ENCODE measurements at regions not wholly inside any gene's neighbourhood (a gene's known extent, or its start where the extent isn't known, plus 50 kb on each side); places are given as distances from the start of the nearest gene placed in this dataset.

DNA sequence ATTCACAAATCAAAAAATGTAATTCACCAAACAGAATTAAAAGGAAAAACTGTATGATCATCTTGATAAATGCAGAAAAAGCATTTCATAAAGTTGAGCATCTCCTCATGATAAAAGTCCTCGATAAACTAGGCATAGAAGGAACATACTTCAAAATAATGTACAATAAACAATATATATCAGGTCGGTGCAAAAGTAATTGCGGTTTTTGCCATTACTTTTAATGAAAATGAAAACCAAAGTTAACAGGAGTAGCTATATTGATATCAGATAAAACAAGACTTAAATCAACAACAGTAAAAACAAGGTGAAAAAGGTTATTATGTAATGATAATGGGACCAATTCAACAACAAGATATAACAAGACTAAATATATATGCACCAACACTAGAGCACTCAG, 372.1 kb downstream of the RAB28 start:
- Mint-ChIP-seq H3K27me3 (no peaks in the 10 kb centered on the region), H3K36me3 (peaks cover 24% of the 10 kb centered on the region)
- no peak for ATAC-seq

DNA sequence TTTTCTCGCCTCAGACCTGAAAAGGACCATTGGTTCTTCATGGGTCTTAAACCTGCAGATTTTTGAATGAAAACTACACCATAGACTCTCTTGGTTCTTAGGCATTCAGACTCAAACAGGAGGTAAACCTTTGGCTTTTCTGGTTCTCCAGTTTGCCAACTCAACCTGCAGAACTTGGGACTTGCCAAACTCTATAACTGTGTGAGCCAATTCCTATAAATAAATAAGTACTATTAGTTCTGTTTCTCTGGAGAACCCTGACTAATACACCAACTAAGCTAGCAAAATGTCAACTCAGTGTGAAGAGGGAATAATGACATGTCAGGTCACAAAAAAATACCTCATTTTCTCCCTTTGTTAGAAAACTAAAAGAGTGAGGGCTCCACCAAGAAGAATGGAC, 374.6 kb downstream of the RAB28 start:
- Mint-ChIP-seq H3K9me3 (peaks cover 15% of the 10 kb centered on the region), H3K4me1 (ENCODE audit: low read depth in 2 of 2) (no peaks in the 10 kb centered on the region), H3K4me3 (no peak overlapping the region), H3K27ac (no peak overlapping the region), H3K27me3 (no peaks in the 10 kb centered on the region), H3K36me3 (peaks cover 28% of the 10 kb centered on the region)
- no peak for DNase-seq (ENCODE audit: low spot score)
- no peak for ATAC-seq

More for the DNA sequence above, 372.1 kb downstream of the RAB28 start:
- Mint-ChIP-seq H3K4me3 (no peak overlapping the region), H3K9me3 (peaks cover 21% of the 10 kb centered on the region), H3K27ac (no peak overlapping the region), H3K4me1 (ENCODE audit: low read depth in 2 of 2) (no peaks in the 10 kb centered on the region)
- DNase-seq (ENCODE audit: low spot score) = no peak

DNA sequence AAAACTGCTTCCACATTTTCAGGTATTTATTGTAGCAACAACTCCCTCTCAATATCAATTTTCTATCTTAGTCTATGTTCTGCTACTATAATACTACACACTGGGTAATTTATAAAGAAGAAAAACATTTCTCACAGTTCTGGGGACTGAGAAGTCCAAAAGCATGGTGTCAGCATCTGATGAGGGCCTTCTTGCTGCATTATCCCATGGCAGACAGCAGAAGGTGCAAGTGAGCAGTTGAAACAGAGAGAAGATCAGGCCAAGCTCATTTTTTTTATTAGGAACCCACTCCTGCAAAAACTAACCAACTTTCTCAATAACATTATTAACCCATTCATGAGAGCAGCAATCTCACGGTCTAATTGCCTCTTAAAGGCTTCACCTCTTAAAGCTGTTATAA, 376.0 kb downstream of the RAB28 start:
- peaks cover 15% of the 10 kb centered on the region for H3K9me3 Mint-ChIP-seq
- peaks cover 28% of the 10 kb centered on the region for H3K36me3 Mint-ChIP-seq
- DNase-seq (ENCODE audit: low spot score) = no peak
- no peaks in the 10 kb centered on the region for H3K4me1 Mint-ChIP-seq (ENCODE audit: low read depth in 2 of 2)
- no peak overlapping the region for H3K4me3 Mint-ChIP-seq
- no peak for ATAC-seq
- H3K27me3 Mint-ChIP-seq = no peaks in the 10 kb centered on the region
- no peak overlapping the region for H3K27ac Mint-ChIP-seq

DNA sequence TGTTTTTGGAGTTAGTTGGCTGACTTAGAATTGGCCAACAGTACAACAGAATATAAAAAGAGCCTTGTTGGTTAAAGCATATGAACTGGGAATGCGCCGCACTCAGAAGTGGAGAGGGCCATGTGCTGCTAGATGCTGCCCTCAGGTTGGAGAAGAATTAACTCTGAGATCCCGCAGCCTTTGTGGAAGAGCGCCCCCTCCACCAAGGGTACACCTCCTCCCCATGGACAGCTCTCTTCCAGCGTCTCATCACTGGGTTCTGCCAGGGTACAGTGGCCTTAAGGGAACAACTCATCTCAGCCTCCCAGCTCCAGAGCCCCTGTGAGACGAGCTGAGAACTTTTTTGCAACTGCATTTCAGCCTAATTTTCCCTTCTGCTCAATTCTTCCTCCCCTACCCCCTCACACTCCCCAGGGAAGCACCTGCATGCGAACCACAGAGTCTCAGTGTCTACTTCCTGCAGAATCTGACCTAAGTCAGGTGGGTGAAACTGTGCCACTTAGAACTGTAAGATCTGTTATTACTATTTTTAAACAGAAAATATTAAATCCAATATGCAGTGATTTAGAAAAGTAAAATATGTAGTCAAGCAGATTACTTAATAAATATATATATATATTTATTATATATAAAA, 380.6 kb downstream of the RAB28 start:
- H3K27me3 Mint-ChIP-seq = no peaks in the 10 kb centered on the region
- DNase-seq (ENCODE audit: low spot score) (no peak), ATAC-seq (no peak)
- no peak overlapping the region for H3K27ac Mint-ChIP-seq
- H3K4me3 Mint-ChIP-seq = no peak overlapping the region
- H3K4me1 Mint-ChIP-seq (ENCODE audit: low read depth in 2 of 2) = no peaks in the 10 kb centered on the region
- H3K36me3 Mint-ChIP-seq = peaks cover 11% of the 10 kb centered on the region
- H3K9me3 Mint-ChIP-seq = peaks cover 20% of the 10 kb centered on the region

DNA sequence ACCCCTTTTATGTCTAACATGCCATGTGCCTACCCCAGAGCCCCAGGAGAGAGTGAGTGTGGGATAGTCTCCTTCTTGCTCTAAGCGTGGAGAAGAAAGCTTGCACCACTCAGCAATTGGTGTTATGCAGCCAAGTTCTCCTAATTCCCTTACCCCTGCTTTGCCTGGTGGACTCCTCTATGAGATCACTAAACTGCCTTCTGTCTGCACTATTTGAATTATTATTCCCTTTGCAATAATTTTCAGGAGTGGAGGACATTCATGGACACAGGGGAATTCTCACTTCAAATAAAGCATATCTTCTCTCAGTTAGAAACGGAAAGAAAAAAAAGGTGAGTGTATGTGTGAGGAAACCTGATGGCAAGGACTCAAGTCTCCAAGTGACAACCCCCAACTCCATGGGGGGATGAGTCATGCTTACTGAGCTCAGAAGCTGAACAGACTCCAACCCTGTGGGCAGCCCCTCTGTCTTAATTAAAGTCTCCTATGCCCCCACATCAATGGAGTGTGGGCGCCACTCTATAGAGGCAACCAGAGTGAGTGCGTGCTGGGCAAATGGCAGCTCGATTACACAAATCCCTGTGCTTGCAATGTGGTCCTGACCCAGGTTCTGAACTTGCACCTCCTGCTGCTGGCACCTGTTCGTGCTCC, 381.9 kb downstream of the RAB28 start:
- Mint-ChIP-seq H3K27ac (no peak overlapping the region), H3K9me3 (peaks cover 9% of the 10 kb centered on the region), H3K27me3 (no peaks in the 10 kb centered on the region), H3K4me1 (ENCODE audit: low read depth in 2 of 2) (no peaks in the 10 kb centered on the region), H3K4me3 (no peak overlapping the region), H3K36me3 (peaks cover 4% of the 10 kb centered on the region)
- ATAC-seq (no peak), DNase-seq (ENCODE audit: low spot score) (no peak)

DNA sequence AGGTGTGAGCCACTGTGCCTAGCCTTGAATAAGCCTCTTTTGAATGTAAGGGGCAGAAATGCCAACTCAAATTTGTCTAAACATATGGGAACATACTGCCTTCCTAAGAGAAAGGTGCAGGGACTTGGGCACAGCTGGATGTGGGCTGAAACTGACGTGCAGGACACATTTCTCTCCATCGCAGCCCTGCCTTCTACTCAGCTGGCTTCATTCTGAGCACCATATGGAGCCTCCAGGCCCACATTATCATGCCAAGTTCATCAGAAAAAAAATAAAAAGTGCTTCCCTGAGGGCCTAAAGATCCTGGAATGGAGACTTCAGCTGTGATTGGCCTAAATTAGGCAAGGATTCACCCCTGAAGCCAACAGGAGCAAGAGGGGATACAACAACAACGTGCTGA, 386.2 kb downstream of the RAB28 start:
- Mint-ChIP-seq H3K9me3 (peaks cover 12% of the 10 kb centered on the region), H3K4me1 (ENCODE audit: low read depth in 2 of 2) (no peaks in the 10 kb centered on the region), H3K36me3 (no peaks in the 10 kb centered on the region), H3K27ac (no peak overlapping the region), H3K27me3 (no peaks in the 10 kb centered on the region), H3K4me3 (no peak overlapping the region)
- no peak for DNase-seq (ENCODE audit: low spot score)
- ATAC-seq = no peak

DNA sequence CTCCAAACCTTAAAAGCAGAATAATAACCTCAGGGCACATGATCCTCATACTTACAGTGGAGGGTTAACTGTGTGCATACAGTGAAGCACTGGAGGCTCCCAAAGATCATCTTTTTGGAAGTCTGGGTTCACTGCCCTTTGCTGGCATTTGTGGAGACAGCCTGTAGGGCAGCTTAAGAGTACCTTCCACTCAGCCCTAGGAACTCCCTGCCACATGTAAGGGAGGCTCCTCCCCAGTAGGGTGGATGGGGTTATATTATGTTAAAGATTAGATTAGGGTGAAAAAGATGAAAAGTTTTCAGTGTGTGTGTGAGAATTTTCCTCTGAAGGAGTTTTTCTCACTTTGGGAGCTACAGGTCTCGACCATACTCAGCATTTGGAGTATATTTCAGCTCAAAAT, 388.4 kb downstream of the RAB28 start:
- Mint-ChIP-seq H3K4me1 (ENCODE audit: low read depth in 2 of 2) (no peaks in the 10 kb centered on the region), H3K27me3 (no peaks in the 10 kb centered on the region), H3K36me3 (no peaks in the 10 kb centered on the region), H3K9me3 (peaks cover 8% of the 10 kb centered on the region), H3K4me3 (no peak overlapping the region), H3K27ac (no peak overlapping the region)
- DNase-seq (ENCODE audit: low spot score) (no peak), ATAC-seq (no peak)

DNA sequence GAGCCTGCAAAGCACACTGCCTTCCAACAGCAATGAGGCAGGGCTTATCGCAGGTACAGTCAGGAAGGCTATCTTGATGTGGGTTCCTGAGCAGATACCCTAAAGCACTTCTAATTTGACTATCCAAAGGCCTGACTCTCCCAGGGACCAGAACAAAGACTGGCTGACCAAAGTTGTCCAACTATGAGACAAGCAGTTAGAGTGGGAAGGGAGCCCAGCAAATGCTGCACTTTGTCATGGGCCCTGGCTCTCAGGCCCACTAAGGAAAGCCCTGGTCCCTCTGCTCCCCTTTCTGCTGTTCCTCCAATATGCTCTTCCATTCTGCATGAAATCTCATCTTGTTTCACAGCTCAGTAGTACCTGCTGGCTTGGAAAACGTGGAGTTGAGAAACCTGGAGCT, 391.0 kb downstream of the RAB28 start:
- H3K27ac Mint-ChIP-seq = no peak overlapping the region
- H3K4me1 Mint-ChIP-seq (ENCODE audit: low read depth in 2 of 2) = no peaks in the 10 kb centered on the region
- ATAC-seq (no peak), DNase-seq (ENCODE audit: low spot score) (no peak)
- H3K36me3 Mint-ChIP-seq = no peaks in the 10 kb centered on the region
- no peak overlapping the region for H3K4me3 Mint-ChIP-seq
- no peaks in the 10 kb centered on the region for H3K27me3 Mint-ChIP-seq
- H3K9me3 Mint-ChIP-seq = peaks cover 6% of the 10 kb centered on the region

DNA sequence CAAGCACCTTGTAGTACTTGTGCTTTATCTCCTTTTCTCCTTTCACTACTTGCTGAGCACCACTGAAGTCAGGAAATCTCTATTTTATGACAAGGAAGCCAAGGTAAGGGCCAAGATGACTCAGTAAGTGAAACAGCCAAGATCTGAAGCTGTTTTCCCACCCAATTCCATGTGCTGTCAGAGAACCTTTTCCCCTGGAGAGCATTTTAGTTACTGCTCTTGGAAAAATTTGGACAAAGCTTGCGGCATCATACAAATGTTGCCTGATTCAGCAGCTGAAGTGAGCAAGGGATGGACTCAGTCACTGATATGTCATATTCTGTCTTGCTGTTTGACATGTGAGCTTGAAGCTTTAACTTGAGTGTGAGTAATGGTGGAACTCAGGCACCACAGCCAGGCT, 391.4 kb downstream of the RAB28 start:
- no peak for ATAC-seq
- no peak overlapping the region for H3K27ac Mint-ChIP-seq
- no peaks in the 10 kb centered on the region for H3K4me1 Mint-ChIP-seq (ENCODE audit: low read depth in 2 of 2)
- DNase-seq (ENCODE audit: low spot score) = no peak
- no peaks in the 10 kb centered on the region for H3K27me3 Mint-ChIP-seq
- H3K9me3 Mint-ChIP-seq = peaks cover 6% of the 10 kb centered on the region
- no peak overlapping the region for H3K4me3 Mint-ChIP-seq
- no peaks in the 10 kb centered on the region for H3K36me3 Mint-ChIP-seq

DNA sequence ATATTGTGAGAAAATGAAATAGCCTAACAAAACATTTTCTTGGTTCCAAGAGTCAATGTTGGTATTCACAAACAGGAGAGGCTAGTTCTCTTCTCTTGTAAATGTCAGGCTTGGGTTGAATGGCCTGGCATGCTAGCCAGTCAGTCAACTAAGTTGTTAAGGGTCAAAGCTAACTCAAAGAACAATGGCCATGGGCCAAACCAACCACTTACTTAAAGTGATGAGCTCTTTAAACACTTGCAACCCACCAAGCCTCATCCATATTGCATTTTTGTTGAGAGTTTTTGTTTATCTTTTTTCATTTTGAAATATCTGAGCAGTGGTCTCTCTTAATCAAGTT, 394.5 kb downstream of the RAB28 start:
- H3K4me1 Mint-ChIP-seq (ENCODE audit: low read depth in 2 of 2) = no peaks in the 10 kb centered on the region
- no peak overlapping the region for H3K27ac Mint-ChIP-seq
- peaks cover 12% of the 10 kb centered on the region for H3K9me3 Mint-ChIP-seq
- H3K4me3 Mint-ChIP-seq = no peak overlapping the region
- H3K36me3 Mint-ChIP-seq = no peaks in the 10 kb centered on the region
- H3K27me3 Mint-ChIP-seq = no peaks in the 10 kb centered on the region
- ATAC-seq (no peak), DNase-seq (ENCODE audit: low spot score) (no peak)

DNA sequence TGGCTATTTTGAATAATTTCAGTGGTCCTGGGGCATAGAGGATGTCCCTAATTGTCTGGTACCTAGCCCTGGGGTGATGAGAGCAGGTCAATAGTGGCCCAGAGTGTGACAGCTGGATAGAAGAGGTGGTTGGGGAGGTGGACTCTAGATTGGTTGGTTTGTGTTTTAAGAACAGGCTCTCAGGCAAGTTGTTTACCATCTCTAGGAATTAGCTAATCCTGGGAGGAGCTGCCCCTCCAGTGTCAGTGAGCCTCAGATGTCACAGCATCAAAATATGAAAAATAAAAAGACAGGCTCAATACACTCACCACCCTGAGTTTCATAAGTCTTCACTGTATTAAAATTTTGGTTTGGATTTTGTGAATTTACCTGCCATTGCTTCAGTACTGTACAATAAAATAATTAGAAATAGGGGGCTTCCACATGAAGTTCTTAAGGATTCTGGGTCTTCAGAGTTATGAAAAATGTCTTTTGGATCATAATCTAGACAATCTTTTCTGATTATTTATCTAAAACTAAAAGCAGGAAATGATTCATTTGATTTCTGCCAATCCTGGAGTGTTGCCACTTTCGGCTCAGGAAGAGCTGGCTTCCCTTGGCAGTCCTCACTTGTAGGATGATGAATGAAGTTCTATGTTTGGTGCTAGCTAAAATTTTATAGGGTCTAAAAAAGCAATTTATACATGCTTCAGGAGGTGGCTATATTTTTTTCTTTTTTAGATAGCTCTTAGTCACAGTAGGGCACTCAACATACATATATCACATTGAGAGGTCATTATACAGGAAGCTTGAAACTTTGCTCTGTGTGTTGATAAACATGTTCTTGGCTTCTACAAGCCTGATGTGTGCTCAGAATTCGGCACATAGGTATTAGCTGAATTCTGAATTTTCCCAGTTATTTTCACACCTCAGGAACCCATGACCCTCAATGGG, 395.1 kb downstream of the RAB28 start:
- ATAC-seq (no peak), DNase-seq (ENCODE audit: low spot score) (no peak)
- H3K9me3 Mint-ChIP-seq = peaks cover 17% of the 10 kb centered on the region
- no peaks in the 10 kb centered on the region for H3K27me3 Mint-ChIP-seq
- no peaks in the 10 kb centered on the region for H3K36me3 Mint-ChIP-seq
- H3K4me1 Mint-ChIP-seq (ENCODE audit: low read depth in 2 of 2) = no peaks in the 10 kb centered on the region
- no peak overlapping the region for H3K27ac Mint-ChIP-seq
- H3K4me3 Mint-ChIP-seq = no peak overlapping the region

DNA sequence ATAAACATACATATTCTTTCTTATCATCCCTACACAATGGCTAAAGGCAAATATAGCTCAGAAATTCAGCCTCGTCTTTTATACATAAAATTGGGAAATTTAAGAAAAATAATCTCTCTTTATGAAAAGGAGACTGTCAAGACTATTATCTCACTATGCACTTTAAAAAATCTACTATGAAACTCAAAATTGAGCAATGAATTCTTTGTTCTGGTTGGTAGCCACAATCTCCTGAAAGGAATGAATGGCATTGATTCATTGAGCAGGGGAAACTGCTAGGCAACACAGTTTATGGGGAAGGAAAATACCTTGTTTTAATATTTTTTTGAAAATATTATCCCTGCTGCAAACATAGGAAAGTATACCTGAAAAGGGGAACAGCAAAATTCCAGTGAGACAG, 397.1 kb downstream of the RAB28 start:
- Mint-ChIP-seq H3K27me3 (no peaks in the 10 kb centered on the region), H3K36me3 (peaks cover 5% of the 10 kb centered on the region), H3K9me3 (peaks cover 20% of the 10 kb centered on the region), H3K27ac (no peak overlapping the region), H3K4me1 (ENCODE audit: low read depth in 2 of 2) (no peaks in the 10 kb centered on the region), H3K4me3 (no peak overlapping the region)
- DNase-seq (ENCODE audit: low spot score) (no peak), ATAC-seq (no peak)

DNA sequence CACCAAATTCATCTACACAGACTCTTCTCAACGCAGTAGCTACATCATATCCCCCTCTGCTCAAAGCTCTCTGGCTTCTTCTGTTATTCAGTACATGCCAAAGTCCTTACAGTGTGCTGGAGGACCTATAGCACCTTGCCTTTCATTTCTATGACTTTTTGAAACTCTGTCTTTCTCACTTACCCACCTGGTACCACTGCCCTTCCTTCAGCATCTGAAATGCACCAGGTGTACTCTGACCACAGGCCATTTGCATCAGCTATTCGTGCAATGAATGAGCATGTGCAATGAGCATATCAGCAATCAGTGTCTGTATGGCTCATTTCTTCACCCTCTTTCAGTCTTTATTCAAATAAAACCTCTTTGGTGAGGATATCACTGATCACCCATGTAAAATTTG, 399.9 kb downstream of the RAB28 start:
- Mint-ChIP-seq H3K9me3 (peaks cover 27% of the 10 kb centered on the region), H3K27ac (no peak overlapping the region), H3K4me3 (no peak overlapping the region), H3K4me1 (ENCODE audit: low read depth in 2 of 2) (no peaks in the 10 kb centered on the region), H3K36me3 (peaks cover 5% of the 10 kb centered on the region), H3K27me3 (no peaks in the 10 kb centered on the region)
- DNase-seq (ENCODE audit: low spot score) (no peak), ATAC-seq (no peak)

DNA sequence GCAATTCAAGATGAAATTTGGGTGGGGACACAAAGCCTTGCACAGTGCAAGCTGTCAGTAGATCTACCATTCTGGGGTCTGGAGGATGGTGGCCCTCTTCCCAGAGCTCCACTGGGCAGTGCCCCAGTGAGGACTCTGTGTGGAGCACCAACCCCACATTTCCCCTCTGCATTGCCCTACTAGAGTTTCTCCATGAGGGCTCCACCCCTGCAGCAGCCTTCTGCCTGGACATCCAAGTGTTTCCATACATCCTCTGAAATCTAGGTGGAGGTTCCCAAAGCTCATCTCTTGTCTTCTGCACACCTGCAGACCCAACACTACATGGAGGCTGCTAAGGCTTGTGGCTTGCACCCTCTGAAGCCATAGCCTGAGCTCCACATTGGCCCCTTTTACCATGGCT, 402.3 kb downstream of the RAB28 start:
- ATAC-seq = no peak
- H3K9me3 Mint-ChIP-seq = peaks cover 21% of the 10 kb centered on the region
- no peaks in the 10 kb centered on the region for H3K4me1 Mint-ChIP-seq (ENCODE audit: low read depth in 2 of 2)
- peaks cover 5% of the 10 kb centered on the region for H3K36me3 Mint-ChIP-seq
- no peak overlapping the region for H3K4me3 Mint-ChIP-seq
- no peak overlapping the region for H3K27ac Mint-ChIP-seq
- H3K27me3 Mint-ChIP-seq = no peaks in the 10 kb centered on the region
- DNase-seq (ENCODE audit: low spot score) = no peak
